Neural progenitor cell (in vitro differentiated cells): ENCODE measurements at regions not wholly inside any gene's neighbourhood (a gene's known extent, or its start where the extent isn't known, plus 50 kb on each side); places are given as distances from the start of the nearest gene placed in this dataset.

ENCODE experiments used
- DNase-seq: peaks from one replicate; pipeline ENCODE4 v3.0.0-alpha.2; 2016; ENCODE audit warnings: low spot score
- H2AFZ ChIP-seq: fragments of 200-600 bp; sonication (generic); replicated peaks from 2 replicates; pipeline ENCODE4 v1.6.1; 2016; ENCODE audit warnings: antibody characterized with exemption
- H3F3A ChIP-seq: fragments of 200-600 bp; sonication (generic); 2 replicates; pipeline ENCODE4 v1.6.1; 2016; ENCODE audit warnings: antibody characterized with exemption, low read depth
- H3K27ac ChIP-seq: fragments of 200-600 bp; sonication (generic); 2 replicates; pipeline ENCODE4 v1.5.1; 2016; ENCODE audit warnings: mild to moderate bottlenecking
- H3K27me3 ChIP-seq: fragments of 200-600 bp; sonication (generic); 2 replicates; pipeline ENCODE4 v1.6.1; 2016; ENCODE audit warnings: mild to moderate bottlenecking, moderate library complexity
- H3K36me3 ChIP-seq: fragments of 200-600 bp; sonication (generic); 2 replicates; pipeline ENCODE4 v1.5.1; 2016
- H3K4me1 ChIP-seq: fragments of 200-600 bp; sonication (generic); 2 replicates; pipeline ENCODE4 v1.6.1; 2016; ENCODE audit warnings: mixed run types
- H3K4me2 ChIP-seq: fragments of 200-600 bp; sonication (generic); 2 replicates; pipeline ENCODE4 v1.6.1; 2016
- H3K4me3 ChIP-seq: fragments of 200-600 bp; sonication (generic); 2 replicates; pipeline ENCODE4 v1.5.1; 2016
- H3K79me2 ChIP-seq: fragments of 200-600 bp; sonication (generic); 2 replicates; pipeline ENCODE4 v1.6.1; 2016; ENCODE audit warnings: low read depth
- H3K9ac ChIP-seq: fragments of 200-600 bp; sonication (generic); 2 replicates; pipeline ENCODE4 v1.6.1; 2016
- H3K9me3 ChIP-seq: fragments of 200-600 bp; sonication (generic); 2 replicates; pipeline ENCODE4 v1.5.1; 2016; ENCODE audit warnings: low read depth
- H4K20me1 ChIP-seq: fragments of 200-600 bp; sonication (generic); 2 replicates; pipeline ENCODE4 v1.6.1; 2016; ENCODE audit warnings: low read depth
- H3K27ac Mint-ChIP-seq: 3 replicates; pipeline ENCODE4 v1.8.0; 2021; ENCODE audit warnings: mixed read lengths
- H3K27me3 Mint-ChIP-seq: 2 replicates; pipeline ENCODE4 v1.8.0; 2022; ENCODE audit warnings: low read depth, mild to moderate bottlenecking, inconsistent platforms, moderate library complexity, mixed read lengths; ENCODE audit not compliant: insufficient read depth
- H3K36me3 Mint-ChIP-seq: 3 replicates; pipeline ENCODE4 v1.8.0; 2021; ENCODE audit warnings: mixed read lengths
- H3K4me1 Mint-ChIP-seq: 3 replicates; pipeline ENCODE4 v1.8.0; 2021; ENCODE audit warnings: mixed read lengths
- H3K4me3 Mint-ChIP-seq: 3 replicates; pipeline ENCODE4 v1.8.0; 2021; ENCODE audit warnings: mild to moderate bottlenecking, moderate library complexity, mixed read lengths
- H3K9me3 Mint-ChIP-seq: 3 replicates; pipeline ENCODE4 v1.8.0; 2020; ENCODE audit warnings: mixed read lengths
- EZH2 ChIP-seq: fragments of 200-600 bp; sonication (generic); IDR thresholded peaks from 2 replicates; pipeline ENCODE4 v1.6.1; 2017; ENCODE audit warnings: antibody characterized with exemption, mild to moderate bottlenecking, moderate library complexity
- EZH2phosphoT487 ChIP-seq: fragments of 200-600 bp; sonication (generic); IDR thresholded peaks from 2 replicates; pipeline ENCODE4 v1.6.1; 2017; ENCODE audit warnings: antibody characterized with exemption
- TF ChIP-seq, protein P1 (sequence below): fragments of 200-600 bp; sonication (generic); IDR thresholded peaks from 2 replicates; pipeline ENCODE4 v1.5.1; 2017; ENCODE audit warnings: antibody characterized with exemption, mild to moderate bottlenecking

DNA sequence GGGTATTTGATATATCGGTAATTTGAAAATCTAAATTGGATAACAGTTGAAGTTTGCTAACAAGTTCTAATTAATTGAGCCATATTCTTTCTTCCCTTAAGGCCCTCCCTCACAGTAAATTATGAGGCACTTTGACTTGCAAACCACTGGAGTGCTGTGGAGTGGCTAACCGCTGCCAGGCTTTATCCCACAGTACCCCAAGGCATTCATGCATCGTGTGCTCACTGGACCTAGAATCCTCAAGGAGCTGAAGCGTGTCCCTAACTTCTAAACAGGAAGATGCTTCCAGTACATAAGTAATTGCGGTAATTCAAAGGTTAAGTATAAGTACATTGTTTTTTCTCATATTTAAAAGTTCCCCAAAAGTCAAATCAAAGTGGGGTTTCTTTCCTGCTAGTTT is 499.9 kb downstream of the TFAP2A start:
- Histone ChIP-seq H3K27ac (no peak overlapping the region), H3K27me3 (no peaks in the 10 kb centered on the region), H3F3A (no peaks in the 10 kb centered on the region), H3K9ac (no peak overlapping the region), H3K4me3 (no peak overlapping the region), H2AFZ (no peak overlapping the region), H3K4me2 (no peak overlapping the region), H4K20me1 (no peaks in the 10 kb centered on the region), H3K9me3 (no peaks in the 10 kb centered on the region), H3K36me3 (no peaks in the 10 kb centered on the region), H3K79me2 (no peaks in the 10 kb centered on the region), H3K4me1 (no peaks in the 10 kb centered on the region)
- Mint-ChIP-seq H3K4me3 (no peak overlapping the region), H3K36me3 (no peaks in the 10 kb centered on the region), H3K4me1 (no peaks in the 10 kb centered on the region), H3K27ac (no peak overlapping the region), H3K27me3 (no peaks in the 10 kb centered on the region), H3K9me3 (no peaks in the 10 kb centered on the region)
- TF ChIP-seq EZH2phosphoT487 (no peak), EZH2 (no peak)
- TF ChIP-seq, protein P1, sequence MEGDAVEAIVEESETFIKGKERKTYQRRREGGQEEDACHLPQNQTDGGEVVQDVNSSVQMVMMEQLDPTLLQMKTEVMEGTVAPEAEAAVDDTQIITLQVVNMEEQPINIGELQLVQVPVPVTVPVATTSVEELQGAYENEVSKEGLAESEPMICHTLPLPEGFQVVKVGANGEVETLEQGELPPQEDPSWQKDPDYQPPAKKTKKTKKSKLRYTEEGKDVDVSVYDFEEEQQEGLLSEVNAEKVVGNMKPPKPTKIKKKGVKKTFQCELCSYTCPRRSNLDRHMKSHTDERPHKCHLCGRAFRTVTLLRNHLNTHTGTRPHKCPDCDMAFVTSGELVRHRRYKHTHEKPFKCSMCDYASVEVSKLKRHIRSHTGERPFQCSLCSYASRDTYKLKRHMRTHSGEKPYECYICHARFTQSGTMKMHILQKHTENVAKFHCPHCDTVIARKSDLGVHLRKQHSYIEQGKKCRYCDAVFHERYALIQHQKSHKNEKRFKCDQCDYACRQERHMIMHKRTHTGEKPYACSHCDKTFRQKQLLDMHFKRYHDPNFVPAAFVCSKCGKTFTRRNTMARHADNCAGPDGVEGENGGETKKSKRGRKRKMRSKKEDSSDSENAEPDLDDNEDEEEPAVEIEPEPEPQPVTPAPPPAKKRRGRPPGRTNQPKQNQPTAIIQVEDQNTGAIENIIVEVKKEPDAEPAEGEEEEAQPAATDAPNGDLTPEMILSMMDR, result no peak
- DNase-seq, result no peak

DNA sequence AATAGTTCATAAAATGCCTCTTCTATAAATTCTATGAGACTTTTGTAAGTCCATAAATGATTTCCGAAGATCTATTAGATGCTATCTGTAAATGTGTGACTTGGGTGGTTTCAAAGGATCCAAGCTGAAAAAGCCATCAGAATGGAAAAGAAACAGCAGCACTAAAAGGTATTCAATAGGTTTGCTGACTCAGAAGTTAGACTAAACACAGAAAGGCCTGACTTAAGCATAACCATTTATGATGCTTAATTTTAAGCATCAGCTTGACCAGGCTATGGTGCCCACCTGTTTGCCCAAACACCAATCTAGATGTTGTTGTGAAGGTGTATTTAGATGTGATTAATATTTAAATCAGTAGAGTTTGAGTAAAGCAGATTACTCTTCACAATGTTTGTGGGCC is 513.5 kb downstream of the TFAP2A start:
- Mint-ChIP-seq H3K27me3 (peaks cover 3% of the 10 kb centered on the region), H3K36me3 (no peaks in the 10 kb centered on the region), H3K4me1 (no peaks in the 10 kb centered on the region), H3K27ac (no peak overlapping the region), H3K4me3 (no peak overlapping the region), H3K9me3 (no peaks in the 10 kb centered on the region)
- Histone ChIP-seq H3F3A (no peaks in the 10 kb centered on the region), H4K20me1 (no peaks in the 10 kb centered on the region), H3K4me3 (no peak overlapping the region), H3K9me3 (no peaks in the 10 kb centered on the region), H3K4me2 (no peak overlapping the region), H2AFZ (no peak overlapping the region), H3K9ac (no peak overlapping the region), H3K36me3 (no peaks in the 10 kb centered on the region), H3K27me3 (no peaks in the 10 kb centered on the region), H3K27ac (no peak overlapping the region), H3K79me2 (no peaks in the 10 kb centered on the region), H3K4me1 (no peaks in the 10 kb centered on the region)
- DNase-seq, result no peak
- no peak for TF ChIP-seq EZH2phosphoT487
- TF ChIP-seq EZH2, result no peak
- TF ChIP-seq, protein P1, result no peak

DNA sequence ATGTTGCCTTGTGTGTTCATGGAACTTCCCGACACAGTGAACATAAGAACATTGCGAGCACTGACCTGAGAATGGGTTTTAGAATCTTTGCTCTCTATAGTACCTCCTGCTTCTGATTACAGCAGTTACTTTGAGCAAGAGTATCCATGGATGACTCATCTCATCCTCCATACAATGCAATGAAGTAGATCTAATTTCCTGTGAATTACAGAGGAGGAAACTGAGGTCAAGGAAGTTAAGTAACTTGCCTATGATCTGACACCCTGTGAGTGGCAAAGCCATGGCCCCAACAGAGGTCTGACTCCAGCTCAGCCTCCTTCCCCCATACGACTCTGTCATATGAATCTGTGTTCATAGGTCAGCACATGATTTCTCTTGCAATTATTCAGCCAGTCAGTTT is 518.1 kb downstream of the TFAP2A start:
- Histone ChIP-seq H3K4me1 (no peaks in the 10 kb centered on the region), H3K4me3 (no peak overlapping the region), H2AFZ (no peak overlapping the region), H3K27me3 (no peaks in the 10 kb centered on the region), H3K36me3 (no peaks in the 10 kb centered on the region), H3K4me2 (no peak overlapping the region), H3K9ac (no peak overlapping the region), H3K9me3 (no peaks in the 10 kb centered on the region), H3F3A (no peaks in the 10 kb centered on the region), H4K20me1 (no peaks in the 10 kb centered on the region), H3K27ac (no peak overlapping the region), H3K79me2 (no peaks in the 10 kb centered on the region)
- no peaks in the 10 kb centered on the region for H3K4me1 Mint-ChIP-seq
- peaks cover 3% of the 10 kb centered on the region for H3K27me3 Mint-ChIP-seq
- no peak overlapping the region for H3K4me3 Mint-ChIP-seq
- TF ChIP-seq EZH2 (no peak), EZH2phosphoT487 (no peak)
- TF ChIP-seq, protein P1, result no peak
- no peaks in the 10 kb centered on the region for H3K36me3 Mint-ChIP-seq
- DNase-seq, result no peak
- H3K27ac Mint-ChIP-seq, result no peak overlapping the region
- peaks cover 2% of the 10 kb centered on the region for H3K9me3 Mint-ChIP-seq

DNA sequence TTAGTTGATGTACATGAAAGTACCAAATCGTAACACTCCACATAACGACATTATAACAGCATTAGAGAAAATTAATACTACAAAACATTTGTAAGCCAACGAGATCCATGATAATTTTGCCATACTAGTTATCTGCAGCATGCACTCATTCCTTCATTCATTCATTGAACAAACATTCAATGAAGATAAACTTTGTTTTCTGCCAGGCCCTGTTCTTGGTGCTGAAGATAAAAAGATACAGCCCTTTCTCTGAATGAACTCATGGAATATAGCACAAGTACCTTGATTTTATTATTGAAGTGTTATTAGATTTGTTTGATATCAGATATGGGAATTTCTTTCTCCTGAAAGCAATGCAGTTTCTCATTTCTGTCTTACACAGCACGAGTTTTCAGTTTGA is 524.0 kb downstream of the TFAP2A start:
- Mint-ChIP-seq H3K36me3 (no peaks in the 10 kb centered on the region), H3K27me3 (peaks cover 2% of the 10 kb centered on the region), H3K4me3 (no peak overlapping the region), H3K4me1 (no peaks in the 10 kb centered on the region), H3K27ac (no peak overlapping the region), H3K9me3 (peaks cover 14% of the 10 kb centered on the region)
- no peak overlapping the region for H3K27ac ChIP-seq
- H2AFZ ChIP-seq, result no peak overlapping the region
- H3F3A ChIP-seq, result no peaks in the 10 kb centered on the region
- H3K4me2 ChIP-seq, result no peak overlapping the region
- no peaks in the 10 kb centered on the region for H3K79me2 ChIP-seq
- no peaks in the 10 kb centered on the region for H3K9me3 ChIP-seq
- H3K4me3 ChIP-seq, result no peak overlapping the region
- no peaks in the 10 kb centered on the region for H4K20me1 ChIP-seq
- no peaks in the 10 kb centered on the region for H3K27me3 ChIP-seq
- H3K4me1 ChIP-seq, result no peaks in the 10 kb centered on the region
- H3K36me3 ChIP-seq, result no peaks in the 10 kb centered on the region
- TF ChIP-seq, protein P1, result no peak
- TF ChIP-seq EZH2 (no peak), EZH2phosphoT487 (no peak)
- no peak overlapping the region for H3K9ac ChIP-seq
- DNase-seq, result no peak
